ENCODE measurements at regions not wholly inside any gene's neighbourhood (a gene's known extent, or its start where the extent isn't known, plus 50 kb on each side); places are given as distances from the start of the nearest gene placed in this dataset.
"Not testable (repeated sequence)": the region's sequence is repeated elsewhere in the genome, so short reads cannot be mapped to it uniquely, and the experiment has no call there.

GRCh38 chr2:142813830-142814829, 63.3 kb upstream of the KYNU start:
- no peaks in the 10 kb centered on the region for H3K4me1 ChIP-seq (ENCODE audit: insufficient read depth, low read length, poor library complexity, severe bottlenecking)
- ChIA-PET CTCF (no interaction called here), POLR2A (ENCODE audit: low non-redundant PET) (no interaction called here)
- no peaks in the 10 kb centered on the region for H3K27me3 ChIP-seq (replicated peaks; ENCODE audit: insufficient read depth, low read depth, low read length, poor library complexity)
- intact Hi-C loops (cut with micrococcal nuclease; ENCODE audit: unreplicated experiment), result no loop called here
- no peak overlapping the region for H3K4me3 ChIP-seq (ENCODE audit: low read depth, low read length, poor library complexity, severe bottlenecking)
- no peak for TF ChIP-seq CTCF (conservative IDR thresholded peaks at IDR 0.05; ENCODE audit: low read depth, low read length)
- no peak overlapping the region for H3K27ac ChIP-seq (ENCODE audit: low read depth, low read length, poor library complexity, severe bottlenecking)
- H3K36me3 ChIP-seq (ENCODE audit: insufficient read depth, low read length, poor library complexity, severe bottlenecking), result no peaks in the 10 kb centered on the region
- H3K9me3 ChIP-seq (ENCODE audit: low read depth, low read length, poor library complexity, severe bottlenecking), result no peaks in the 10 kb centered on the region
- no TSS peak for BruUV-seq (replicated peaks)
- no peak for DNase-seq (ENCODE audit: low spot score)

- POLR2A ChIA-PET (ENCODE audit: low non-redundant PET), result interaction anchor here (0.6 kb wide), 1 partner anchor 126 kb away, joined by 5 read pairs; no protein-coding TSS in a partner anchor
Observed at GRCh38 chr2:142811644-142812043, 65.8 kb upstream of the KYNU start.

GRCh38 chr2:142805244-142805643, 72.2 kb upstream of the KYNU start:
- H3K36me3 ChIP-seq (ENCODE audit: insufficient read depth, low read length, poor library complexity, severe bottlenecking), result no peaks in the 10 kb centered on the region
- H3K27me3 ChIP-seq (replicated peaks; ENCODE audit: insufficient read depth, low read depth, low read length, poor library complexity), result no peaks in the 10 kb centered on the region
- H3K9me3 ChIP-seq (ENCODE audit: low read depth, low read length, poor library complexity, severe bottlenecking), result no peaks in the 10 kb centered on the region
- H3K4me3 ChIP-seq (ENCODE audit: low read depth, low read length, poor library complexity, severe bottlenecking), result no peak overlapping the region
- no TSS peak for BruUV-seq (replicated peaks)
- intact Hi-C loops (cut with micrococcal nuclease; ENCODE audit: unreplicated experiment), result no loop called here
- ChIA-PET POLR2A (ENCODE audit: low non-redundant PET) (no interaction called here), CTCF (no interaction called here)
- H3K27ac ChIP-seq (ENCODE audit: low read depth, low read length, poor library complexity, severe bottlenecking), result no peak overlapping the region
- no peaks in the 10 kb centered on the region for H3K4me1 ChIP-seq (ENCODE audit: insufficient read depth, low read length, poor library complexity, severe bottlenecking)
- no peak for DNase-seq (ENCODE audit: low spot score)
- TF ChIP-seq EZH2 (IDR thresholded peaks at IDR 0.05; ENCODE audit: borderline replicate concordance, low read depth, low read length, poor library complexity, severe bottlenecking), result no peak
- TF ChIP-seq CTCF (conservative IDR thresholded peaks at IDR 0.05; ENCODE audit: low read depth, low read length), result no peak

More at GRCh38 chr2:142811644-142812043, 65.8 kb upstream of the KYNU start:
- intact Hi-C loops (cut with micrococcal nuclease; ENCODE audit: unreplicated experiment); H3K9me3 ChIP-seq (ENCODE audit: low read depth, low read length, poor library complexity, severe bottlenecking); H3K27ac ChIP-seq (ENCODE audit: low read depth, low read length, poor library complexity, severe bottlenecking); BruUV-seq (replicated peaks); DNase-seq (ENCODE audit: low spot score); CTCF ChIA-PET; H3K27me3 ChIP-seq (replicated peaks; ENCODE audit: insufficient read depth, low read depth, low read length, poor library complexity); H3K4me1 ChIP-seq (ENCODE audit: insufficient read depth, low read length, poor library complexity, severe bottlenecking); H3K4me3 ChIP-seq (ENCODE audit: low read depth, low read length, poor library complexity, severe bottlenecking); H3K36me3 ChIP-seq (ENCODE audit: insufficient read depth, low read length, poor library complexity, severe bottlenecking): not testable (repeated sequence)

GRCh38 chr2:142803158-142803557, 74.3 kb upstream of the KYNU start:
- no peak overlapping the region for H3K27ac ChIP-seq (ENCODE audit: low read depth, low read length, poor library complexity, severe bottlenecking)
- ChIA-PET CTCF (no interaction called here), POLR2A (ENCODE audit: low non-redundant PET) (no interaction called here)
- TF ChIP-seq CTCF (conservative IDR thresholded peaks at IDR 0.05; ENCODE audit: low read depth, low read length) (no peak), EZH2 (IDR thresholded peaks at IDR 0.05; ENCODE audit: borderline replicate concordance, low read depth, low read length, poor library complexity, severe bottlenecking) (no peak)
- H3K4me3 ChIP-seq (ENCODE audit: low read depth, low read length, poor library complexity, severe bottlenecking), result no peak overlapping the region
- H3K4me1 ChIP-seq (ENCODE audit: insufficient read depth, low read length, poor library complexity, severe bottlenecking), result no peaks in the 10 kb centered on the region
- intact Hi-C loops (cut with micrococcal nuclease; ENCODE audit: unreplicated experiment), result no loop called here
- no TSS peak for BruUV-seq (replicated peaks)
- no peaks in the 10 kb centered on the region for H3K9me3 ChIP-seq (ENCODE audit: low read depth, low read length, poor library complexity, severe bottlenecking)
- H3K27me3 ChIP-seq (replicated peaks; ENCODE audit: insufficient read depth, low read depth, low read length, poor library complexity), result no peaks in the 10 kb centered on the region
- no peak for DNase-seq (ENCODE audit: low spot score)
- no peaks in the 10 kb centered on the region for H3K36me3 ChIP-seq (ENCODE audit: insufficient read depth, low read length, poor library complexity, severe bottlenecking)
